SJSA1 (cell line): ENCODE measurements at regions not wholly inside any gene's neighbourhood (a gene's known extent, or its start where the extent isn't known, plus 50 kb on each side); places are given as distances from the start of the nearest gene placed in this dataset.

Experiments used
- DNase-seq, 2 experiments: peaks; one replicate each; pipeline ENCODE4 v3.0.0-alpha.2; 2015 to 2020; ENCODE audit warnings: low spot score in 2 of 2, low read depth in 1 of 2
- H3K27ac ChIP-seq: fragments of 250-450 bp; sonication (Bioruptor Pico); 2 replicates; pipeline ENCODE4 v1.5.1; 2020; ENCODE audit warnings: mild to moderate bottlenecking, moderate library complexity
- H3K27me3 ChIP-seq: fragments of 250-450 bp; sonication (Bioruptor Pico); replicated peaks from 2 replicates; pipeline ENCODE4 v1.5.1; 2020; ENCODE audit warnings: mild to moderate bottlenecking, moderate library complexity
- H3K36me3 ChIP-seq: fragments of 250-450 bp; sonication (Bioruptor Pico); 2 replicates; pipeline ENCODE4 v1.5.1; 2020; ENCODE audit warnings: mild to moderate bottlenecking
- H3K4me1 ChIP-seq: fragments of 250-450 bp; sonication (Bioruptor Pico); replicated peaks from 2 replicates; pipeline ENCODE4 v1.6.1; 2021; ENCODE audit warnings: mild to moderate bottlenecking
- H3K4me3 ChIP-seq: fragments of 250-450 bp; sonication (Bioruptor Pico); 2 replicates; pipeline ENCODE4 v1.5.1; 2020; ENCODE audit warnings: mild to moderate bottlenecking
- H3K9me3 ChIP-seq: fragments of 250-450 bp; sonication (Bioruptor Pico); replicated peaks from 2 replicates; pipeline ENCODE4 v1.5.1; 2020; ENCODE audit warnings: mild to moderate bottlenecking

DNA sequence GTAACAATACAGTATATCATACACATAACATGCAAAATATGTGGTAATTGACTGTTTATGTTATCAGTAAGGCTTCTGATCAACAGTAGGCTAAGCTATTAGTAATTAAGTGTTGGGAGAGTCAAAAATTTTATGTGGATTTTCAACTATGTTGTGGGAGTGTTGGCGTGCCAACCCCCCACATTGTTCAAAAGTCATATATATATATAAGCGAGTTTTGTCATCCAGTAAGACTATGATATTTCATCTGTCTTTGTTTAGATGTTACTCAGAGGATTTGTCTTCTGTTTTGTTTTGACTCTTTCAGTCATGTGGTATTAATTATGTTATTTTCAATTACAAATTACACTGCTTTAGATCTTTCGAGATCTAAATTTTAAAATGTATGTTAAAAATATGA, 51.0 kb upstream of the RAP2B start:
- H3K27ac ChIP-seq: no peak overlapping the region
- no peak overlapping the region for H3K4me3 ChIP-seq
- H3K36me3 ChIP-seq: no peaks in the 10 kb centered on the region
- no peaks in the 10 kb centered on the region for H3K27me3 ChIP-seq
- no peak for DNase-seq
- no peaks in the 10 kb centered on the region for H3K4me1 ChIP-seq
- H3K9me3 ChIP-seq: no peaks in the 10 kb centered on the region
